Left lung (tissue), 4 donors: ENCODE measurements at regions not wholly inside any gene's neighbourhood (a gene's known extent, or its start where the extent isn't known, plus 50 kb on each side); places are given as distances from the start of the nearest gene placed in this dataset.

Experiments
- ATAC-seq: fragments of 200-7000 bp; cut with Tn5 transposase; one replicate; pipeline ENCODE4 v1.9.1; 2020; ENCODE audit warnings: moderate library complexity
- DNase-seq, 4 donors: peaks; one replicate each; pipeline ENCODE4 v3.0.0-alpha.2; 2013 to 2020
- H3K27ac ChIP-seq, 2 donors: fragments of 200-600 bp; sonication (generic) in 1 of 2; one replicate each; pipeline versions ENCODE4 v1.5.0 to v1.8.0; 2020 to 2021
- H3K27me3 ChIP-seq, 2 donors: fragments of 200-600 bp; sonication (generic) in 1 of 2; one replicate each; pipeline versions ENCODE4 v1.5.0 to v1.8.0; 2020 to 2021
- H3K36me3 ChIP-seq, 2 donors: fragments of 200-600 bp; sonication (generic) in 1 of 2; one replicate each; pipeline versions ENCODE4 v1.5.0 to v1.8.0; 2020 to 2021
- H3K4me1 ChIP-seq, 2 donors: fragments of 200-600 bp; one replicate each; pipeline ENCODE4 v1.8.0; 2021
- H3K4me3 ChIP-seq, 2 donors: fragments of 200-600 bp; sonication (generic) in 1 of 2; one replicate each; pipeline versions ENCODE4 v1.5.0 to v1.8.0; 2020 to 2021; ENCODE audit warnings: mild to moderate bottlenecking in 1 of 2
- H3K9me3 ChIP-seq, 2 donors: fragments of 200-600 bp; sonication (generic) in 1 of 2; one replicate each; pipeline versions ENCODE4 v1.5.0 to v1.8.0; 2020 to 2021
- CTCF ChIP-seq, 2 donors: fragments of 200-600 bp; sonication (generic) in 1 of 2; IDR thresholded peaks; one replicate each; pipeline versions ENCODE4 v1.5.0 to v1.8.0; 2021; ENCODE audit warnings: antibody characterized with exemption in 2 of 2
- intact Hi-C, 2 donors: fragments of 100-400 bp; cut with DNase I; formaldehyde crosslinking; loops; one replicate each; pipeline versions ENCODE4 v1.11.2 to v1.14.2; 2022
- donor health status: DM: no; HTN: yes; CAD: no.
- donor health status: DM: no; HTN: no; CAD: no.

GRCh38 chr5:6228257-6229250 lies 149.8 kb downstream of the MED10 start:
- no peak for DNase-seq

GRCh38 chr5:6225121-6225607 lies 153.2 kb downstream of the MED10 start:
- ATAC-seq = no peak
- Histone ChIP-seq H3K27ac (no peak overlapping the region), H3K36me3 (no peaks in the 10 kb centered on the region), H3K9me3 (peaks cover 0 to 12% of the 10 kb centered on the region in 2 donors), H3K4me1 (no peaks in the 10 kb centered on the region), H3K27me3 (no peaks in the 10 kb centered on the region), H3K4me3 (no peak overlapping the region)
- DNase-seq = no peak
- TF ChIP-seq CTCF (IDR thresholded peaks at IDR 0.05) = no peak
- intact Hi-C loops = no loop called here

More at GRCh38 chr5:6228257-6229250, 149.8 kb downstream of the MED10 start:
- H3K4me3 ChIP-seq = no peak overlapping the region
- no peak for ATAC-seq
- H3K9me3 ChIP-seq = no peaks in the 10 kb centered on the region
- H3K27ac ChIP-seq = no peak overlapping the region
- H3K27me3 ChIP-seq = no peaks in the 10 kb centered on the region
- H3K36me3 ChIP-seq = no peaks in the 10 kb centered on the region
- intact Hi-C loops = no loop called here
- no peak for TF ChIP-seq CTCF (IDR thresholded peaks at IDR 0.05)
- no peaks in the 10 kb centered on the region for H3K4me1 ChIP-seq

- peaks cover 0 to 12% of the 10 kb centered on the region in 2 donors for H3K9me3 ChIP-seq
- no peaks in the 10 kb centered on the region for H3K4me1 ChIP-seq
- TF ChIP-seq CTCF (IDR thresholded peaks at IDR 0.05) = no peak
- no peaks in the 10 kb centered on the region for H3K27me3 ChIP-seq
- no peak overlapping the region for H3K27ac ChIP-seq
- no peaks in the 10 kb centered on the region for H3K36me3 ChIP-seq
- no peak for DNase-seq
- H3K4me3 ChIP-seq = no peak overlapping the region
- intact Hi-C loops = no loop called here
- ATAC-seq = no peak
Observed at GRCh38 chr5:6224406-6224805, 153.9 kb downstream of the MED10 start.

- no peak for ATAC-seq
- H3K36me3 ChIP-seq = no peaks in the 10 kb centered on the region
- no peak for TF ChIP-seq CTCF (IDR thresholded peaks at IDR 0.05)
- H3K9me3 ChIP-seq = peaks cover 0 to 12% of the 10 kb centered on the region in 2 donors
- intact Hi-C loops = no loop called here
- no peak for DNase-seq
- no peak overlapping the region for H3K4me3 ChIP-seq
- no peaks in the 10 kb centered on the region for H3K27me3 ChIP-seq
- no peaks in the 10 kb centered on the region for H3K4me1 ChIP-seq
- no peak overlapping the region for H3K27ac ChIP-seq
Observed at GRCh38 chr5:6222899-6223298, 155.4 kb downstream of the MED10 start.

- intact Hi-C loops = no loop called here
- H3K9me3 ChIP-seq = peaks cover 0 to 12% of the 10 kb centered on the region in 2 donors
- H3K27ac ChIP-seq = no peak overlapping the region
- no peaks in the 10 kb centered on the region for H3K4me1 ChIP-seq
- H3K4me3 ChIP-seq = no peak overlapping the region
- TF ChIP-seq CTCF (IDR thresholded peaks at IDR 0.05) = no peak
- H3K27me3 ChIP-seq = no peaks in the 10 kb centered on the region
- DNase-seq (no peak), ATAC-seq (no peak)
- H3K36me3 ChIP-seq = no peaks in the 10 kb centered on the region
Observed at GRCh38 chr5:6222121-6222520, 156.2 kb downstream of the MED10 start.
